ENCODE measurements at regions not wholly inside any gene's neighbourhood (a gene's known extent, or its start where the extent isn't known, plus 50 kb on each side); places are given as distances from the start of the nearest gene placed in this dataset.

- Histone ChIP-seq H3K27me3 (ENCODE audit: control insufficient read depth in 2 of 2, insufficient read depth in 2 of 2, low read length in 2 of 2) (no peaks in the 10 kb centered on the region), H3K36me3 (ENCODE audit: control insufficient read depth, insufficient read depth, low read length) (no peaks in the 10 kb centered on the region), H3K27ac (ENCODE audit: extremely low read depth, low read depth, low read length) (no peak overlapping the region), H3K4me1 (replicated peaks in 1 of 2; ENCODE audit: control insufficient read depth in 2 of 2, insufficient read depth in 2 of 2, low read length in 2 of 2) (peaks cover 8 to 41% of the 10 kb centered on the region in 2 experiments; a peak in 4 of 5 replicates), H3K9me3 (replicated peaks; ENCODE audit: control insufficient read depth, insufficient read depth, low read depth, low read length) (no peaks in the 10 kb centered on the region), H3K4me2 (ENCODE audit: insufficient read depth, low read length) (no peak overlapping the region), H3K9me1 (ENCODE audit: control insufficient read depth, insufficient read depth, low read length) (no peaks in the 10 kb centered on the region), H4K20me1 (replicated peaks; ENCODE audit: control insufficient read depth, insufficient read depth, low read length) (no peaks in the 10 kb centered on the region), H3K79me2 (ENCODE audit: control insufficient read depth, insufficient read depth, low read length) (no peaks in the 10 kb centered on the region), H2AFZ (ENCODE audit: low read depth, low read length) (no peak overlapping the region), H3K9ac (ENCODE audit: insufficient read depth in 1 of 2, low read depth in 2 of 2, low read length in 2 of 2) (no peak overlapping the region), H3K4me3 (no peak overlapping the region)
- DNase-seq (ENCODE audit: extremely low read depth in 1 of 4, low spot score in 3 of 4): no peak
- 77% methylated on average over 5 of the region's 5 CpGs for WGBS (ENCODE audit: insufficient coverage, low coverage, missing lambda C conversion rate)
- ATAC-seq: no peak
- POLR2A ChIA-PET: interaction anchor here (0.9 kb wide), 1 partner anchor 13 kb away, joined by 3 read pairs; no protein-coding TSS in a partner anchor
- TF ChIP-seq SLC30A9 (CRISPR knock-in tag; IDR thresholded peaks at IDR 0.05) (no peak), FOXK1 (CRISPR knock-in tag; IDR thresholded peaks at IDR 0.05; ENCODE audit: borderline replicate concordance) (no peak), SREBF1 (IDR thresholded peaks at IDR 0.05; ENCODE audit: borderline replicate concordance, low read depth, low read length) (no peak), ZBTB11 (CRISPR knock-in tag; IDR thresholded peaks at IDR 0.05) (no peak), CTBP1 (IDR thresholded peaks at IDR 0.05; ENCODE audit: borderline replicate concordance) (no peak), BCLAF1 (IDR thresholded peaks at IDR 0.05; ENCODE audit: borderline replicate concordance in 1 of 2, control insufficient read depth in 1 of 2, low read depth in 2 of 2, low read length in 1 of 2) (no peak), TAF9B (IDR thresholded peaks at IDR 0.05; ENCODE audit: partially characterized antibody) (no peak), DACH1 (IDR thresholded peaks at IDR 0.05; ENCODE audit: partially characterized antibody) (no peak), FIP1L1 (IDR thresholded peaks at IDR 0.05; ENCODE audit: low read depth, low read length, poor library complexity, severe bottlenecking) (no peak), GATA2 (CRISPR knock-in tag; IDR thresholded peaks at IDR 0.05) (no peak), ZNF143 (CRISPR knock-in tag; IDR thresholded peaks at IDR 0.05) (no peak), PTTG1 (tag; IDR thresholded peaks at IDR 0.05; ENCODE audit: low read depth) (no peak), ZBTB1 (CRISPR knock-in tag; IDR thresholded peaks at IDR 0.05; ENCODE audit: borderline replicate concordance, low read depth) (no peak), NELFE (IDR thresholded peaks at IDR 0.05; ENCODE audit: insufficient read depth, insufficient read length) (no peak), BHLHE40 (IDR thresholded peaks at IDR 0.05; ENCODE audit: low read length) (no peak), BCL6 (CRISPR knock-in tag; IDR thresholded peaks at IDR 0.05) (no peak), BRD9 (IDR thresholded peaks at IDR 0.05; ENCODE audit: low read depth, partially characterized antibody) (no peak), SRSF1 (IDR thresholded peaks at IDR 0.05; ENCODE audit: low read depth, low read length) (no peak)
- intact Hi-C loops (cut with micrococcal nuclease) (no loop called here), in situ Hi-C loops (cut with MboI) (no loop called here)
- BruUV-seq (replicated peaks): no TSS peak
- CTCF ChIA-PET (ENCODE audit: low intra/inter-chr PET ratio): no interaction called here
- FAIRE-seq: no peak
Observed at GRCh38 chr15:66897971-66898370, 167.4 kb upstream of the SMAD3 start.
